Body of pancreas (tissue), 4 donors: ENCODE measurements at regions not wholly inside any gene's neighbourhood (a gene's known extent, or its start where the extent isn't known, plus 50 kb on each side); places are given as distances from the start of the nearest gene placed in this dataset.

Experiments used
- POLR2A ChIP-seq, 3 donors: fragments of 450-650 bp; IDR thresholded peaks; one replicate each; pipeline ENCODE4 v1.6.1; 2016; ENCODE audit warnings: antibody characterized with exemption in 3 of 3, mild to moderate bottlenecking in 2 of 3
- TF ChIP-seq, protein P1 (sequence below), 7 experiments: fragments of 450-650 bp in 4 of 7; fragments of 200-600 bp in 3 of 7; sonication (generic) in 3 of 7; IDR thresholded peaks; one replicate each; pipeline ENCODE4 v1.5.1; 2016 to 2019; ENCODE audit warnings: antibody characterized with exemption in 7 of 7

GRCh38 chr13:21957833-21958232 is 287.0 kb downstream of the FGF9 start:
- TF ChIP-seq POLR2A (IDR thresholded peaks at IDR 0.05) = no peak
- TF ChIP-seq, protein P1, sequence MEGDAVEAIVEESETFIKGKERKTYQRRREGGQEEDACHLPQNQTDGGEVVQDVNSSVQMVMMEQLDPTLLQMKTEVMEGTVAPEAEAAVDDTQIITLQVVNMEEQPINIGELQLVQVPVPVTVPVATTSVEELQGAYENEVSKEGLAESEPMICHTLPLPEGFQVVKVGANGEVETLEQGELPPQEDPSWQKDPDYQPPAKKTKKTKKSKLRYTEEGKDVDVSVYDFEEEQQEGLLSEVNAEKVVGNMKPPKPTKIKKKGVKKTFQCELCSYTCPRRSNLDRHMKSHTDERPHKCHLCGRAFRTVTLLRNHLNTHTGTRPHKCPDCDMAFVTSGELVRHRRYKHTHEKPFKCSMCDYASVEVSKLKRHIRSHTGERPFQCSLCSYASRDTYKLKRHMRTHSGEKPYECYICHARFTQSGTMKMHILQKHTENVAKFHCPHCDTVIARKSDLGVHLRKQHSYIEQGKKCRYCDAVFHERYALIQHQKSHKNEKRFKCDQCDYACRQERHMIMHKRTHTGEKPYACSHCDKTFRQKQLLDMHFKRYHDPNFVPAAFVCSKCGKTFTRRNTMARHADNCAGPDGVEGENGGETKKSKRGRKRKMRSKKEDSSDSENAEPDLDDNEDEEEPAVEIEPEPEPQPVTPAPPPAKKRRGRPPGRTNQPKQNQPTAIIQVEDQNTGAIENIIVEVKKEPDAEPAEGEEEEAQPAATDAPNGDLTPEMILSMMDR (IDR thresholded peaks at IDR 0.05) = no peak
